ENCODE measurements at regions not wholly inside any gene's neighbourhood (a gene's known extent, or its start where the extent isn't known, plus 50 kb on each side); places are given as distances from the start of the nearest gene placed in this dataset.

- H3K9me3 Mint-ChIP-seq = no peaks in the 10 kb centered on the region
- no peak for ATAC-seq (replicated peaks)
- no peaks in the 10 kb centered on the region for H3K27me3 Mint-ChIP-seq
- no peak overlapping the region for H3K27ac Mint-ChIP-seq
- H3K36me3 Mint-ChIP-seq (ENCODE audit: low read depth) = no peaks in the 10 kb centered on the region
- no peak overlapping the region for H3K4me3 Mint-ChIP-seq
- H3K4me1 Mint-ChIP-seq = no peaks in the 10 kb centered on the region
Measured at GRCh38 chr6:22827760-22828159, 258.4 kb downstream of the HDGFL1 start.

- H3K4me1 Mint-ChIP-seq = no peaks in the 10 kb centered on the region
- no peaks in the 10 kb centered on the region for H3K9me3 Mint-ChIP-seq
- no peaks in the 10 kb centered on the region for H3K36me3 Mint-ChIP-seq (ENCODE audit: low read depth)
- ATAC-seq (replicated peaks) = no peak
- H3K27ac Mint-ChIP-seq = no peak overlapping the region
- no peak overlapping the region for H3K4me3 Mint-ChIP-seq
- H3K27me3 Mint-ChIP-seq = no peaks in the 10 kb centered on the region
Measured at GRCh38 chr6:22828179-22829062, 259.1 kb downstream of the HDGFL1 start.

GRCh38 chr6:22829070-22829469 is 259.7 kb downstream of the HDGFL1 start:
- Mint-ChIP-seq H3K9me3 (no peaks in the 10 kb centered on the region), H3K36me3 (ENCODE audit: low read depth) (no peaks in the 10 kb centered on the region), H3K4me1 (no peaks in the 10 kb centered on the region), H3K27ac (no peak overlapping the region), H3K27me3 (no peaks in the 10 kb centered on the region), H3K4me3 (no peak overlapping the region)
- no peak for ATAC-seq (replicated peaks)

- Mint-ChIP-seq H3K27me3 (no peaks in the 10 kb centered on the region), H3K9me3 (peaks cover 3% of the 10 kb centered on the region), H3K36me3 (ENCODE audit: low read depth) (no peaks in the 10 kb centered on the region), H3K4me3 (no peak overlapping the region), H3K27ac (no peak overlapping the region), H3K4me1 (no peaks in the 10 kb centered on the region)
- no peak for ATAC-seq (replicated peaks)
Measured at GRCh38 chr6:22830463-22830862, 261.1 kb downstream of the HDGFL1 start.

- no peaks in the 10 kb centered on the region for H3K4me1 Mint-ChIP-seq
- no peaks in the 10 kb centered on the region for H3K36me3 Mint-ChIP-seq (ENCODE audit: low read depth)
- H3K4me3 Mint-ChIP-seq = no peak overlapping the region
- peaks cover 3% of the 10 kb centered on the region for H3K9me3 Mint-ChIP-seq
- ATAC-seq (replicated peaks) = no peak
- H3K27ac Mint-ChIP-seq = no peak overlapping the region
- H3K27me3 Mint-ChIP-seq = no peaks in the 10 kb centered on the region
Measured at GRCh38 chr6:22833191-22833590, 263.8 kb downstream of the HDGFL1 start.

GRCh38 chr6:22838345-22838744 is 269.0 kb downstream of the HDGFL1 start:
- no peak overlapping the region for H3K4me3 Mint-ChIP-seq
- H3K36me3 Mint-ChIP-seq (ENCODE audit: low read depth) = no peaks in the 10 kb centered on the region
- no peak for ATAC-seq (replicated peaks)
- no peaks in the 10 kb centered on the region for H3K4me1 Mint-ChIP-seq
- H3K9me3 Mint-ChIP-seq = peaks cover 17% of the 10 kb centered on the region
- no peak overlapping the region for H3K27ac Mint-ChIP-seq
- no peaks in the 10 kb centered on the region for H3K27me3 Mint-ChIP-seq

- H3K27ac Mint-ChIP-seq = no peak overlapping the region
- H3K9me3 Mint-ChIP-seq = peaks cover 6% of the 10 kb centered on the region
- no peaks in the 10 kb centered on the region for H3K36me3 Mint-ChIP-seq (ENCODE audit: low read depth)
- no peaks in the 10 kb centered on the region for H3K4me1 Mint-ChIP-seq
- ATAC-seq (replicated peaks) = no peak
- no peaks in the 10 kb centered on the region for H3K27me3 Mint-ChIP-seq
- no peak overlapping the region for H3K4me3 Mint-ChIP-seq
Measured at GRCh38 chr6:22845467-22845866, 276.1 kb downstream of the HDGFL1 start.

GRCh38 chr6:22848121-22848520 is 278.8 kb downstream of the HDGFL1 start:
- Mint-ChIP-seq H3K27ac (no peak overlapping the region), H3K36me3 (ENCODE audit: low read depth) (no peaks in the 10 kb centered on the region), H3K4me3 (no peak overlapping the region), H3K9me3 (no peaks in the 10 kb centered on the region), H3K4me1 (no peaks in the 10 kb centered on the region), H3K27me3 (no peaks in the 10 kb centered on the region)
- no peak for ATAC-seq (replicated peaks)

- H3K27ac Mint-ChIP-seq = no peak overlapping the region
- ATAC-seq (replicated peaks) = no peak
- H3K4me1 Mint-ChIP-seq = no peaks in the 10 kb centered on the region
- H3K36me3 Mint-ChIP-seq (ENCODE audit: low read depth) = no peaks in the 10 kb centered on the region
- H3K9me3 Mint-ChIP-seq = no peaks in the 10 kb centered on the region
- no peak overlapping the region for H3K4me3 Mint-ChIP-seq
- no peaks in the 10 kb centered on the region for H3K27me3 Mint-ChIP-seq
Measured at GRCh38 chr6:22849921-22850320, 280.6 kb downstream of the HDGFL1 start.

GRCh38 chr6:22852101-22852500 is 282.7 kb downstream of the HDGFL1 start:
- Mint-ChIP-seq H3K27me3 (no peaks in the 10 kb centered on the region), H3K36me3 (ENCODE audit: low read depth) (no peaks in the 10 kb centered on the region), H3K4me3 (no peak overlapping the region), H3K27ac (no peak overlapping the region), H3K4me1 (no peaks in the 10 kb centered on the region), H3K9me3 (no peaks in the 10 kb centered on the region)
- no peak for ATAC-seq (replicated peaks)

GRCh38 chr6:22873513-22874136 is 304.3 kb downstream of the HDGFL1 start:
- Mint-ChIP-seq H3K27ac (no peak overlapping the region), H3K27me3 (no peaks in the 10 kb centered on the region), H3K4me3 (no peak overlapping the region), H3K4me1 (no peaks in the 10 kb centered on the region), H3K9me3 (peaks cover 15% of the 10 kb centered on the region), H3K36me3 (ENCODE audit: low read depth) (no peaks in the 10 kb centered on the region)
- ATAC-seq (replicated peaks) = no peak

- peaks cover 8% of the 10 kb centered on the region for H3K9me3 Mint-ChIP-seq
- ATAC-seq (replicated peaks) = no peak
- no peak overlapping the region for H3K4me3 Mint-ChIP-seq
- H3K4me1 Mint-ChIP-seq = no peaks in the 10 kb centered on the region
- no peaks in the 10 kb centered on the region for H3K36me3 Mint-ChIP-seq (ENCODE audit: low read depth)
- no peak overlapping the region for H3K27ac Mint-ChIP-seq
- no peaks in the 10 kb centered on the region for H3K27me3 Mint-ChIP-seq
Measured at GRCh38 chr6:22875845-22876244, 306.5 kb downstream of the HDGFL1 start.

GRCh38 chr6:22878324-22878701 is 308.9 kb downstream of the HDGFL1 start:
- Mint-ChIP-seq H3K9me3 (peaks cover 8% of the 10 kb centered on the region), H3K36me3 (ENCODE audit: low read depth) (no peaks in the 10 kb centered on the region), H3K4me1 (no peaks in the 10 kb centered on the region), H3K27me3 (no peaks in the 10 kb centered on the region), H3K4me3 (no peak overlapping the region), H3K27ac (no peak overlapping the region)
- no peak for ATAC-seq (replicated peaks)

- no peak overlapping the region for H3K27ac Mint-ChIP-seq
- no peaks in the 10 kb centered on the region for H3K27me3 Mint-ChIP-seq
- no peak for ATAC-seq (replicated peaks)
- no peaks in the 10 kb centered on the region for H3K36me3 Mint-ChIP-seq (ENCODE audit: low read depth)
- peaks cover 5% of the 10 kb centered on the region for H3K9me3 Mint-ChIP-seq
- H3K4me1 Mint-ChIP-seq = no peaks in the 10 kb centered on the region
- H3K4me3 Mint-ChIP-seq = no peak overlapping the region
Measured at GRCh38 chr6:22878706-22879105, 309.3 kb downstream of the HDGFL1 start.

GRCh38 chr6:22880686-22881433 is 311.5 kb downstream of the HDGFL1 start:
- Mint-ChIP-seq H3K27ac (no peak overlapping the region), H3K27me3 (no peaks in the 10 kb centered on the region), H3K4me1 (no peaks in the 10 kb centered on the region), H3K9me3 (no peaks in the 10 kb centered on the region), H3K36me3 (ENCODE audit: low read depth) (no peaks in the 10 kb centered on the region), H3K4me3 (no peak overlapping the region)
- ATAC-seq (replicated peaks) = no peak

All from activated T-helper 17 cell treated with anti-CD3 and anti-CD28 coated beads, Interleukin-2, amount 50 U/mL, for 72 hours (primary cell).